ENCODE measurements at regions not wholly inside any gene's neighbourhood (a gene's known extent, or its start where the extent isn't known, plus 50 kb on each side); places are given as distances from the start of the nearest gene placed in this dataset.

- DNase-seq, result no peak
- no peak overlapping the region for H3K4me3 ChIP-seq (ENCODE audit: low read depth, low read length)
- no peak overlapping the region for H3K27ac ChIP-seq
- H3K9me3 ChIP-seq (ENCODE audit: severe bottlenecking), result no peaks in the 10 kb centered on the region
- no peak for TF ChIP-seq CTCF (IDR thresholded peaks at IDR 0.05; ENCODE audit: low read depth, low read length)
- H3K27me3 ChIP-seq (ENCODE audit: insufficient read depth, low read depth, severe bottlenecking), result no peaks in the 10 kb centered on the region
- H3K36me3 ChIP-seq, result no peaks in the 10 kb centered on the region
These were observed 149.1 kb upstream of the CDIN1 start for GRCh38 chr15:36430280-36430679.

- Histone ChIP-seq H3K4me3 (ENCODE audit: low read depth, low read length) (no peak overlapping the region), H3K27me3 (ENCODE audit: insufficient read depth, low read depth, severe bottlenecking) (no peaks in the 10 kb centered on the region), H3K36me3 (no peaks in the 10 kb centered on the region), H3K9me3 (ENCODE audit: severe bottlenecking) (no peaks in the 10 kb centered on the region), H3K27ac (no peak overlapping the region)
- no peak for TF ChIP-seq CTCF (IDR thresholded peaks at IDR 0.05; ENCODE audit: low read depth, low read length)
- DNase-seq, result no peak
These were observed 148.6 kb upstream of the CDIN1 start for GRCh38 chr15:36430726-36431265.

- no peak for DNase-seq
- no peak overlapping the region for H3K27ac ChIP-seq
- no peak for TF ChIP-seq CTCF (IDR thresholded peaks at IDR 0.05; ENCODE audit: low read depth, low read length)
- H3K9me3 ChIP-seq (ENCODE audit: severe bottlenecking), result no peaks in the 10 kb centered on the region
- H3K36me3 ChIP-seq, result no peaks in the 10 kb centered on the region
- no peaks in the 10 kb centered on the region for H3K27me3 ChIP-seq (ENCODE audit: insufficient read depth, low read depth, severe bottlenecking)
- H3K4me3 ChIP-seq (ENCODE audit: low read depth, low read length), result no peak overlapping the region
These were observed 147.3 kb upstream of the CDIN1 start for GRCh38 chr15:36432161-36432560.

GRCh38 chr15:36434177-36434576 lies 145.2 kb upstream of the CDIN1 start:
- no peak for DNase-seq

GRCh38 chr15:36438499-36438898 lies 140.9 kb upstream of the CDIN1 start:
- DNase-seq, result no peak
- Histone ChIP-seq H3K27me3 (ENCODE audit: insufficient read depth, low read depth, severe bottlenecking) (no peaks in the 10 kb centered on the region), H3K27ac (no peak overlapping the region)

More at GRCh38 chr15:36434177-36434576, 145.2 kb upstream of the CDIN1 start:
- no peaks in the 10 kb centered on the region for H3K27me3 ChIP-seq (ENCODE audit: insufficient read depth, low read depth, severe bottlenecking)
- no peaks in the 10 kb centered on the region for H3K36me3 ChIP-seq
- no peak overlapping the region for H3K27ac ChIP-seq
- no peaks in the 10 kb centered on the region for H3K9me3 ChIP-seq (ENCODE audit: severe bottlenecking)
- no peak for TF ChIP-seq CTCF (IDR thresholded peaks at IDR 0.05; ENCODE audit: low read depth, low read length)
- no peak overlapping the region for H3K4me3 ChIP-seq (ENCODE audit: low read depth, low read length)

More at GRCh38 chr15:36438499-36438898, 140.9 kb upstream of the CDIN1 start:
- Histone ChIP-seq H3K36me3 (no peaks in the 10 kb centered on the region), H3K4me3 (ENCODE audit: low read depth, low read length) (no peak overlapping the region), H3K9me3 (ENCODE audit: severe bottlenecking) (no peaks in the 10 kb centered on the region)
- no peak for TF ChIP-seq CTCF (IDR thresholded peaks at IDR 0.05; ENCODE audit: low read depth, low read length)
